Loucy (cell line): ENCODE measurements at regions not wholly inside any gene's neighbourhood (a gene's known extent, or its start where the extent isn't known, plus 50 kb on each side); places are given as distances from the start of the nearest gene placed in this dataset.

Experiments
- H2AFZ ChIP-seq: fragments of 200-600 bp; sonication (generic); 2 replicates; pipeline ENCODE4 v1.6.0; 2016; ENCODE audit warnings: antibody characterized with exemption, mild to moderate bottlenecking, low read length, moderate library complexity
- H3F3A ChIP-seq: fragments of 200-600 bp; 2 replicates; pipeline ENCODE4 v1.6.0; 2016; ENCODE audit warnings: antibody characterized with exemption, low read depth, mild to moderate bottlenecking
- H3K27me3 ChIP-seq: fragments of 200-600 bp; sonication (generic); 2 replicates; pipeline ENCODE4 v1.6.1; 2014; ENCODE audit warnings: low read length, mild to moderate bottlenecking; ENCODE audit not compliant: insufficient read depth, poor library complexity, severe bottlenecking
- H3K36me3 ChIP-seq: fragments of 200-600 bp; sonication (generic); 2 replicates; pipeline ENCODE4 v1.6.1; 2016; ENCODE audit warnings: low read length; ENCODE audit not compliant: insufficient read depth
- H3K4me1 ChIP-seq: fragments of 200-600 bp; sonication (generic); 2 replicates; pipeline ENCODE4 v1.5.1; 2014; ENCODE audit warnings: low read length, mild to moderate bottlenecking; ENCODE audit not compliant: insufficient read depth, poor library complexity, severe bottlenecking
- H3K4me2 ChIP-seq: fragments of 200-600 bp; sonication (generic); 2 replicates; pipeline ENCODE4 v1.6.0; 2014; ENCODE audit warnings: antibody characterized with exemption, low read length, low read depth, mild to moderate bottlenecking; ENCODE audit not compliant: poor library complexity, severe bottlenecking
- H3K4me3 ChIP-seq: fragments of 200-600 bp; sonication (generic); 2 replicates; pipeline ENCODE4 v1.5.1; 2014; ENCODE audit warnings: low read length, mild to moderate bottlenecking, mixed read lengths; ENCODE audit not compliant: poor library complexity, severe bottlenecking
- H3K79me2 ChIP-seq: fragments of 200-600 bp; sonication (generic); 2 replicates; pipeline ENCODE4 v1.6.1; 2014; ENCODE audit warnings: low read length; ENCODE audit not compliant: insufficient read depth
- H3K9ac ChIP-seq: fragments of 200-600 bp; sonication (generic); 2 replicates; pipeline ENCODE4 v1.6.0; 2014; ENCODE audit warnings: mild to moderate bottlenecking, low read depth, low read length, moderate library complexity; ENCODE audit not compliant: poor library complexity, severe bottlenecking
- H3K9me2 ChIP-seq: fragments of 200-600 bp; sonication (generic); replicated peaks from 2 replicates; pipeline ENCODE4 v1.6.1; 2016; ENCODE audit warnings: low read depth, low read length, mixed read lengths
- H3K9me3 ChIP-seq: fragments of 200-600 bp; sonication (generic); 2 replicates; pipeline ENCODE4 v1.6.1; 2014; ENCODE audit warnings: mild to moderate bottlenecking, antibody characterized with exemption, low read length, low read depth; ENCODE audit not compliant: insufficient read depth
- H4K20me1 ChIP-seq: fragments of 200-600 bp; sonication (generic); 2 replicates; pipeline ENCODE4 v1.6.0; 2014; ENCODE audit warnings: antibody characterized with exemption, low read length, mild to moderate bottlenecking; ENCODE audit not compliant: insufficient read depth, poor library complexity, severe bottlenecking
- CTCF ChIP-seq: fragments of 200-600 bp; sonication (generic); conservative IDR thresholded peaks from 2 replicates; pipeline ENCODE4 v1.5.1; 2014; ENCODE audit warnings: mild to moderate bottlenecking, antibody characterized with exemption, low read length
- EZH2phosphoT487 ChIP-seq: fragments of 200-600 bp; IDR thresholded peaks from 2 replicates; pipeline ENCODE4 v1.6.1; 2018; ENCODE audit warnings: antibody characterized with exemption, mild to moderate bottlenecking, moderate library complexity, borderline replicate concordance

GRCh38 chr11:24344222-24344621 lies 152.6 kb upstream of the LUZP2 start:
- Histone ChIP-seq H2AFZ (no peak overlapping the region), H4K20me1 (no peaks in the 10 kb centered on the region), H3K4me1 (no peaks in the 10 kb centered on the region), H3K4me2 (no peak overlapping the region), H3K9ac (no peak overlapping the region), H3K9me2 (no peaks in the 10 kb centered on the region), H3K79me2 (no peaks in the 10 kb centered on the region), H3K36me3 (no peaks in the 10 kb centered on the region), H3K27me3 (no peaks in the 10 kb centered on the region), H3F3A (no peaks in the 10 kb centered on the region), H3K4me3 (no peak overlapping the region), H3K9me3 (no peaks in the 10 kb centered on the region)
- TF ChIP-seq CTCF (no peak), EZH2phosphoT487 (no peak)

- no peaks in the 10 kb centered on the region for H3K36me3 ChIP-seq
- no peak overlapping the region for H3K9ac ChIP-seq
- H4K20me1 ChIP-seq = no peaks in the 10 kb centered on the region
- TF ChIP-seq CTCF (no peak), EZH2phosphoT487 (no peak)
- no peaks in the 10 kb centered on the region for H3K9me3 ChIP-seq
- H2AFZ ChIP-seq = no peak overlapping the region
- H3K4me2 ChIP-seq = no peak overlapping the region
- no peaks in the 10 kb centered on the region for H3K27me3 ChIP-seq
- no peaks in the 10 kb centered on the region for H3K9me2 ChIP-seq
- H3K79me2 ChIP-seq = no peaks in the 10 kb centered on the region
- H3K4me1 ChIP-seq = no peaks in the 10 kb centered on the region
- no peaks in the 10 kb centered on the region for H3F3A ChIP-seq
- H3K4me3 ChIP-seq = no peak overlapping the region
Measured at GRCh38 chr11:24348908-24349307, 147.9 kb upstream of the LUZP2 start.

GRCh38 chr11:24351179-24351578 lies 145.7 kb upstream of the LUZP2 start:
- Histone ChIP-seq H3K79me2 (no peaks in the 10 kb centered on the region), H3K9ac (no peak overlapping the region), H3F3A (no peaks in the 10 kb centered on the region), H4K20me1 (no peaks in the 10 kb centered on the region), H3K4me2 (no peak overlapping the region), H3K4me3 (no peak overlapping the region), H3K9me3 (no peaks in the 10 kb centered on the region), H3K9me2 (no peaks in the 10 kb centered on the region), H3K36me3 (no peaks in the 10 kb centered on the region), H2AFZ (no peak overlapping the region), H3K4me1 (no peaks in the 10 kb centered on the region), H3K27me3 (no peaks in the 10 kb centered on the region)
- no peak for TF ChIP-seq EZH2phosphoT487
- TF ChIP-seq CTCF = no peak
